ENCODE measurements at regions not wholly inside any gene's neighbourhood (a gene's known extent, or its start where the extent isn't known, plus 50 kb on each side); places are given as distances from the start of the nearest gene placed in this dataset.

DNA sequence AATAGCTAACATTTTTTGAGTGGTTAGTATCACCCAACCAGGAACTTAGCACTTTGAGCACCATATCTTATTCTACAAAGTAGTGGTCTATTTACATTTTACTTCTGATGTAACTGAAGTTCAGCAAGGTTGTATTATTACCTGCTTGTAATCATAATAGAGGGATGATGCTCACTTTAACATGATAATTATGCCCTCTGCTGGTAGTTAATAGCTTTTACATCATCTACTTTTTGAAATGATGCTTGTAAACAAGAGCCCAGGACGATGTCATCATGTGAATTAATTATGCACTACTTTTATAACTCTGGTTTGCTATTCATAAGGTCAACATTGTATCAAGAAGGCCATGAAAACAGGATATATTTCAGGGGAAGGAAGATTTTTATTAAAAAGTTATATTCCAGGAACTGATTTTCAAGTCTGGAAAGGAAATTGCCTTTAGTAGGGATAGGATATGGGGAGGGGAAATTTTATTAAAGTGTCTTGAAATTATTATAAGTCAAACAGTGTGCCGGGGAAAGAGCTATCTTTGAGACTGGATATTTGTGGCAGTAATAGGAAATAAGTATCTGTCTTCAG lies 80.3 kb upstream of the SCIN start:
- peak; percentile 38 for DNase-seq (ENCODE audit: low read depth)
- no peak overlapping the region for H3K4me3 ChIP-seq (ENCODE audit: low read depth, low read length)
- TF ChIP-seq, protein P1, sequence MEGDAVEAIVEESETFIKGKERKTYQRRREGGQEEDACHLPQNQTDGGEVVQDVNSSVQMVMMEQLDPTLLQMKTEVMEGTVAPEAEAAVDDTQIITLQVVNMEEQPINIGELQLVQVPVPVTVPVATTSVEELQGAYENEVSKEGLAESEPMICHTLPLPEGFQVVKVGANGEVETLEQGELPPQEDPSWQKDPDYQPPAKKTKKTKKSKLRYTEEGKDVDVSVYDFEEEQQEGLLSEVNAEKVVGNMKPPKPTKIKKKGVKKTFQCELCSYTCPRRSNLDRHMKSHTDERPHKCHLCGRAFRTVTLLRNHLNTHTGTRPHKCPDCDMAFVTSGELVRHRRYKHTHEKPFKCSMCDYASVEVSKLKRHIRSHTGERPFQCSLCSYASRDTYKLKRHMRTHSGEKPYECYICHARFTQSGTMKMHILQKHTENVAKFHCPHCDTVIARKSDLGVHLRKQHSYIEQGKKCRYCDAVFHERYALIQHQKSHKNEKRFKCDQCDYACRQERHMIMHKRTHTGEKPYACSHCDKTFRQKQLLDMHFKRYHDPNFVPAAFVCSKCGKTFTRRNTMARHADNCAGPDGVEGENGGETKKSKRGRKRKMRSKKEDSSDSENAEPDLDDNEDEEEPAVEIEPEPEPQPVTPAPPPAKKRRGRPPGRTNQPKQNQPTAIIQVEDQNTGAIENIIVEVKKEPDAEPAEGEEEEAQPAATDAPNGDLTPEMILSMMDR (IDR thresholded peaks at IDR 0.05; ENCODE audit: low read depth, low read length): no peak
- no peak for TF ChIP-seq POLR2A (IDR thresholded peaks at IDR 0.05; ENCODE audit: extremely low read depth, insufficient read length)
- TF ChIP-seq, protein P2, sequence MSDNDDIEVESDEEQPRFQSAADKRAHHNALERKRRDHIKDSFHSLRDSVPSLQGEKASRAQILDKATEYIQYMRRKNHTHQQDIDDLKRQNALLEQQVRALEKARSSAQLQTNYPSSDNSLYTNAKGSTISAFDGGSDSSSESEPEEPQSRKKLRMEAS (IDR thresholded peaks at IDR 0.05; ENCODE audit: low read depth, low read length): no peak
- no peak for TF ChIP-seq MYC (IDR thresholded peaks at IDR 0.05; ENCODE audit: low read depth, low read length)

DNA sequence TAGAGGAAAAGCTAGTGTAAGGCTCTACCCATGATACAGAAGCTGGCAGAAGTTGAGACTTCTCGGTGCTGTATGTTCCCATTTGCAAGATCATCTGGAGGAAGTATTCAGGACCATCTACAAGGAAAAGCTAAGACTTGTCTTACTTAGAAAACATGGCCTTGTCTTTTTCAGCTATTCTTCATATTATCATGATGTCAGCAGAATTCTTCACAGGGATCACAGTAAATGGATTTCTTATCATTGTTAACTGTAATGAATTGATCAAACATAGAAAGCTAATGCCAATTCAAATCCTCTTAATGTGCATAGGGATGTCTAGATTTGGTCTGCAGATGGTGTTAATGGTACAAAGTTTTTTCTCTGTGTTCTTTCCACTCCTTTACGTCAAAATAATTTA lies 79.6 kb upstream of the SCIN start:
- no peak for DNase-seq (ENCODE audit: low read depth)
- TF ChIP-seq, protein P1 (IDR thresholded peaks at IDR 0.05; ENCODE audit: low read depth, low read length): no peak
- no peak for TF ChIP-seq MYC (IDR thresholded peaks at IDR 0.05; ENCODE audit: low read depth, low read length)
- TF ChIP-seq POLR2A (IDR thresholded peaks at IDR 0.05; ENCODE audit: extremely low read depth, insufficient read length): no peak
- TF ChIP-seq, protein P2 (IDR thresholded peaks at IDR 0.05; ENCODE audit: low read depth, low read length): no peak
- no peak overlapping the region for H3K4me3 ChIP-seq (ENCODE audit: low read depth, low read length)

DNA sequence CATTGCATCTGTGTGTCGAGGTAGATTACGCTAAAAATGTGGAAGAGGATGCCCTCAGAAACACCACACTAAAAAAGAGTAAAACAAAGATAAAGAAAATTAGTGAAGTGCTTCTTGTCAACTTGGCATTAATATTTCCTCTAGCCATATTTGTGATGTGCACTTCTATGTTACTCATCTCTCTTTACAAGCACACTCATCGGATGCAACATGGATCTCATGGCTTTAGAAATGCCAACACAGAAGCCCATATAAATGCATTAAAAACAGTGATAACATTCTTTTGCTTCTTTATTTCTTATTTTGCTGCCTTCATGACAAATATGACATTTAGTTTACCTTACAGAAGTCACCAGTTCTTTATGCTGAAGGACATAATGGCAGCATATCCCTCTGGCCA lies 79.0 kb upstream of the SCIN start:
- no peak overlapping the region for H3K4me3 ChIP-seq (ENCODE audit: low read depth, low read length)
- TF ChIP-seq, protein P1 (IDR thresholded peaks at IDR 0.05; ENCODE audit: low read depth, low read length): no peak
- TF ChIP-seq, protein P2 (IDR thresholded peaks at IDR 0.05; ENCODE audit: low read depth, low read length): no peak
- TF ChIP-seq MYC (IDR thresholded peaks at IDR 0.05; ENCODE audit: low read depth, low read length): no peak
- TF ChIP-seq POLR2A (IDR thresholded peaks at IDR 0.05; ENCODE audit: extremely low read depth, insufficient read length): no peak
- no peak for DNase-seq (ENCODE audit: low read depth)

DNA sequence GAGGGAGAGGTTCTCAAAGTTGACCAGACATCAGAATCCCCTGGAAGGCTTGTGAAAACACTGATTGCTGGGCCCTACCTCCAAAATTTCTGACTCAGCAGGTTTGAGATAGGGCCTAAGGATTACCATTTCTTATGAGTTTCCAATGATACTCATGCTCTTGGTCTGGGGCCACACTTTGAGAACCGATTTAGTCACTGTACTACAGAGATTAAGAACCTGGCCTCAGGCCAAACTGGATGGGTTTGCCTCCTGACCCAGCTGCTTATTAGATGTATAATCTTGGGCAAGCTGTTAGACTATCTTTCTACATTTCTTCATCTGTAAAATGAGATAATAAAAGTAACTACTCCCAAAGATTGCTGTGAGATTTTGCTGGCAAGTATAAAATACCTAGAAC lies 77.1 kb upstream of the SCIN start:
- no peak for DNase-seq (ENCODE audit: low read depth)
- no peak overlapping the region for H3K4me3 ChIP-seq (ENCODE audit: low read depth, low read length)
- TF ChIP-seq MYC (IDR thresholded peaks at IDR 0.05; ENCODE audit: low read depth, low read length): no peak
- TF ChIP-seq, protein P2 (IDR thresholded peaks at IDR 0.05; ENCODE audit: low read depth, low read length): no peak
- TF ChIP-seq POLR2A (IDR thresholded peaks at IDR 0.05; ENCODE audit: extremely low read depth, insufficient read length): no peak
- TF ChIP-seq, protein P1 (IDR thresholded peaks at IDR 0.05; ENCODE audit: low read depth, low read length): no peak

DNA sequence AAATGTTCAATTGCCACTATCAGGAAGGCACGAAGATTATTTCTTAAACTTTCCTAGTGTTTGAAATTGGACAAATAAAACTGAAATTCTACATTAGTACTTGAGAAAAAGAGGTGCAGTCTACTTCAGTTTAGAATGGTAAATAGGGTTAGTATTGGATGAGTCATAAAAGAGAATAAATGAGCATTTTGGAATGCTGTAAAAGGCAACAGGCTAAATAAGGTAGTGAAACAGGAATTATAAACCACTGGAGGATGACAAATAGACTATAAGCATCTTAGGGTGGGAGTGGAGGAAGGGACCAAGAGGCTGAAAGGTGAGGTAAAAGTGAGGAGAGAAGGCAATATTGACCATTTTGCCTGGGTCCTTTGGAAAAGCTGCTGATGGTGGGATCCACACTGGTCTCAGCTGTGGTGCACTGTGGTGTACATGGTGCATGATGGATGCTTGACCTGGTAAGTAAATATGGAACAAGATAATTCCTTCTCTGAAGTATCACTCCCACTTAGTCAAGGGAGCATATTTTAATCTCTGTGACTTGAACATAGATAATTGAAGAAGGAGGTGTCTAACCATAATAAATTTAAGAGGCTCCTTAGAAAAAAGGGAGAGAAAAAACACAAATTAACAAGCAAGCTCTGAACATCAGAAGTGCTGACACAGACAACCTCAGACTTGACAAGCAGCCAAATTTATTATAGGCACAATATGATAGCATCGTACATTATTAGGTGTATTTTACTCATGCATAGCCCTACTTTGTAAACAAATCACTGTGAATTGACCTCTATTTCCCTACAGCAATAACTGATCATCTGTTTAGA lies 76.4 kb upstream of the SCIN start:
- TF ChIP-seq MYC (IDR thresholded peaks at IDR 0.05; ENCODE audit: low read depth, low read length): no peak
- TF ChIP-seq, protein P2 (IDR thresholded peaks at IDR 0.05; ENCODE audit: low read depth, low read length): no peak
- TF ChIP-seq, protein P1 (IDR thresholded peaks at IDR 0.05; ENCODE audit: low read depth, low read length): no peak
- TF ChIP-seq POLR2A (IDR thresholded peaks at IDR 0.05; ENCODE audit: extremely low read depth, insufficient read length): no peak
- no peak overlapping the region for H3K4me3 ChIP-seq (ENCODE audit: low read depth, low read length)
- DNase-seq (ENCODE audit: low read depth): no peak
